NCI-H1930 (cell line): ENCODE measurements at regions not wholly inside any gene's neighbourhood (a gene's known extent, or its start where the extent isn't known, plus 50 kb on each side); places are given as distances from the start of the nearest gene placed in this dataset.
"Not testable (repeated sequence)": the region's sequence is repeated elsewhere in the genome, so short reads cannot be mapped to it uniquely, and the experiment has no call there.

ENCODE experiments used
- DNase-seq, 2 experiments: peaks; one replicate each; lab custom pipeline; 2025; lab: John Stamatoyannopoulos, UW

GRCh38 chr10:29210266-29210868, 78.5 kb upstream of the LYZL1 start:
- no peak for DNase-seq

GRCh38 chr10:29212597-29212996, 76.3 kb upstream of the LYZL1 start:
- DNase-seq, result no peak

- DNase-seq, result no peak
Measured at GRCh38 chr10:29214551-29214950, 74.3 kb upstream of the LYZL1 start.

GRCh38 chr10:29217292-29217738, 71.6 kb upstream of the LYZL1 start:
- no peak for DNase-seq

GRCh38 chr10:29223326-29223725, 65.5 kb upstream of the LYZL1 start:
- no peak for DNase-seq

- no peak for DNase-seq
Measured at GRCh38 chr10:29224631-29225030, 64.2 kb upstream of the LYZL1 start.

- no peak for DNase-seq
Measured at GRCh38 chr10:29227201-29227600, 61.7 kb upstream of the LYZL1 start.

GRCh38 chr10:29228562-29228961, 60.3 kb upstream of the LYZL1 start:
- DNase-seq, result no peak

- no peak for DNase-seq
Measured at GRCh38 chr10:29229258-29229705, 59.6 kb upstream of the LYZL1 start.

- not testable (repeated sequence) for DNase-seq
Measured at GRCh38 chr10:29236910-29237309, 52.0 kb upstream of the LYZL1 start.

GRCh38 chr10:29237786-29238185, 51.1 kb upstream of the LYZL1 start:
- no peak for DNase-seq

GRCh38 chr10:29238523-29239135, 50.2 kb upstream of the LYZL1 start:
- no peak for DNase-seq
